GM19043 (cell line): ENCODE measurements at regions not wholly inside any gene's neighbourhood (a gene's known extent, or its start where the extent isn't known, plus 50 kb on each side); places are given as distances from the start of the nearest gene placed in this dataset.
"Not testable (repeated sequence)": the region's sequence is repeated elsewhere in the genome, so short reads cannot be mapped to it uniquely, and the experiment has no call there.

Source experiments
- ATAC-seq: cut with Tn5 transposase; IDR thresholded peaks from one replicate; pipeline ENCODE4 v1.9.1; 2021; ENCODE audit warnings: low read depth; ENCODE audit not compliant: unreplicated experiment

DNA sequence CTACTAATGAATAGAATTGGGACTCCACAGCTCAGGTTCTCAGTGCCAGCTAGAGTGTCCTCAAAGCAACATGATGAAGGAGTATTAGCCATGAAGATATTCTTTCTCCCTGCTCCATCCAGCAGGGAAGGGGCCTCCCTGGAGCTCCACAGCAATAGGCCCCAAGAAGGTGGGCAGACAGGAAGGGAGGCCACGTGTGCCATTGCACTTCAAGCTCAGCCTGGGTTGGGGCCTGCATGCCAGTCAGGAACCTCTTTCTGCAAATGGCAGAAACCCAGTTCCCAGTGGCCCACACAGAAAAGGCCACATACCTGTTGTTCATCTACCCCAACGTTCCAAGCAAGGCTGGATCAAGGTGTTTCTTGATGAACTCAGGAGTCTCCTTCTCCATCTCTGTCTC, 357.5 kb upstream of the SFSWAP start:
- no peak for ATAC-seq

DNA sequence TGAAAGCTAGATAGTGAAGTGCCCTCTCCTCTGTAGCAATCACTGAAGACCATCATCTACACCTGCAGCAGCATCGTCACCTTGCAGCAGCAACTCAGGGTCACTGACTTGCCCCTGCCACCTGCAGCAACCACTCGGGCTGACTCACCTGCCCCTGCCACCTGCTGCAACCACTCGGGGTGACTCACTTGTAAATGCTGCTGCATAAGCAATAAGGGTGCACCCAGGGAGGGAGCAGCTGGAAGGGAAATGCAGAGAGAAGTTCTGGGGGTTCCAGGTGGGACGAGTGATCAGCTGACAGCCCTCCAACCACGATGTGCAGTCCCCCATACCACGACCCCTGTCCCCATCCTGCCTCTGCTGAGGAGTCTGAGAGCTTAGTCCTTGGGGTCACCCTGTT, 357.1 kb upstream of the SFSWAP start:
- ATAC-seq, result no peak

DNA sequence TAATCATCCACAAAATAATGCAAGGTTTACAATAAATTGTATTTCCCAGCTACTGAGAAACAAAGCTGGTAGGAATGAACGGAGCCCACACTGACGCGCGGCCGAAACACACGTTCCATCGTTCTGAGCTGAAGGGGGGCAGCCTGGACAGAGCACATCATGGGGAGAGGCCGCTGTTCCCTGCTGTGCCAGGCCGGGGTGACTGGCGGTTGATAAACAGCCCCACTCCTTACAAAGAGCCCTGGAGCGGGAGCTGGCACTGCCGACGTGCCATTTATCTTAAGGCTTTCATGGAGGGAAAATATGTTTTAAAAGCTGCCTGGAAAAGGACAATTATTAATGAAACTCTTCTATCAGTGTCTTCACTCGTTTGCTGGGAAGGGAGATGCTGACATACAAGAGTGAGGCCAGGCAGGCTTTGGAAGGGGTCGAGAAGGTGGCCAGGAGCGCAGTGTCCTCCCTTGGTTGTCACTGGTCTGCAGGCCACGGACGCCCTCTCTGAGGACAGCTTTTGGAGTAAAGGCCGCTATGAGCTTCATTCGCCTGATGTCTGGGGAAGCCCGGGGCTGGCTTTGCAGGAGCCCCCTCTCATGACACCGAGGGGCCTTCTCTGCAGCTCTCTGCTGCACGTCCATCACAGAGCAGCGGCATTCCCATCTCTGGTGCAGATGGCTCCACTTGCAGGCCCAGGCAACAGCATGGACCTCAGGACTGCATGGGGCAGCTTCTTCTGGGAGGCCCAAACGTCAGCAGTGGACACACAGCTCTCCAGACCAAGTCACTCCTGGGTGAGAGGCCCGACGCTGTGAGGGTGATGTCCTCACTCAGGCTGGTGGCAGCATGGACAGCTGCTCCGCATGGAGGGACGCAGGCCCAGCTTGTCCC, 355.3 kb upstream of the SFSWAP start:
- ATAC-seq, result no peak

DNA sequence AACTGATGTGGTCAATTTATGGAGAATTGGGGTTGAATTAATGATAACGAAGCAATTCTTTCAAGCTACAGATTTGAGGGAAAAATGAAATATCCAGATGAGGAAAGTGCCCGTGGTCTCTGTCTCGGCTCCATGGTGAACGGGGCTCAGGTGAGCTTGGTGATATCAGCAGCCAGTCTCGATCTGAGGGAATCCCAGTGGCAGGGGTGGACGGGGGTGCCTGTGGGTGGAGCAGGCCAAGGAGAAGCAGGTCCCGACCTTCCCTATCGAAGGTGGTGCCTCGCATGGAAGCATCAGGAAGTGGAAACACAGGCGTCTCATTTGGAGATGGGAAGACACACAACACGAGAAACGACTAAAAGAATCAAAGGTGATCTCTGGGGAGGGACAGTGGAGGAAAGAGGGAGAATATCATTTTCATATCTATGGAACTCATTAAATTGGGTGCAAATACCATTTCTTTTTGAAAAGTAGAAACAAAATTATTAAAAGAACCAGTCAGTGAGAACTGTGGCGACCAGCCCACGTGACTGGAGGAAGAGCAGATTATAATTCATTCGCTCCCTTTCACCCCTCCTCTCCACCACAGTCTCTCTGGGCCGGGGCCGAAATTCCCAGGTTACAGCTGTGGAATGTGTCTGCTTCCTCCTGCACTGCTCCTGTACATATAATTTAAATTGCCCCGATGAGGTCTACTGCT, 354.3 kb upstream of the SFSWAP start:
- no peak for ATAC-seq

DNA sequence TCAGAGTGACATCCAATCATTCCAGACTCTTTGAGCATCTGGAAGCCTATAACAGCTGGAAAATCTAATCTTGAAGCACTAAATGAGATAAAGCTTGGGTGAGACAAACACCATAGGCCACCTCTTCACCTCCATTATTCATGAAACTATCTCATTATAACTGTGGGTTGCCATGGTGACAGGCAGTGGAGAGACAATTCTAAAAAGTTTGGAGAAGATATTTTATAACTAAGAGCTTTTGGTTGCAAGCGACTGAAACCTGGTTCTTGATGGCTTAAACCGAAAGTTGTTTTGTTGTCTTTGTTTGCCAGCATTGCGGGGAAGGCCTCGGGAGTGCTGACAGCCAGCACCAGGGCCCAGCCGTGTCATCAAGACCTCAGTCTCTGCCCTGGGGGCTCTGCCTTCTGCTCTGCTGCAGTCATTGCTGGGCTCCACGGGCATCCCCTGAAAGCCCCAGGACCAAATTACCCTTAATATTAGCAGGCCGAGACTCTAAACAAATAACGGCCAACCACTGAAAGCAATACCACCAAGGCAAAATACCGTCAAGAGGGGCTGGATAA, 353.6 kb upstream of the SFSWAP start:
- no peak for ATAC-seq

DNA sequence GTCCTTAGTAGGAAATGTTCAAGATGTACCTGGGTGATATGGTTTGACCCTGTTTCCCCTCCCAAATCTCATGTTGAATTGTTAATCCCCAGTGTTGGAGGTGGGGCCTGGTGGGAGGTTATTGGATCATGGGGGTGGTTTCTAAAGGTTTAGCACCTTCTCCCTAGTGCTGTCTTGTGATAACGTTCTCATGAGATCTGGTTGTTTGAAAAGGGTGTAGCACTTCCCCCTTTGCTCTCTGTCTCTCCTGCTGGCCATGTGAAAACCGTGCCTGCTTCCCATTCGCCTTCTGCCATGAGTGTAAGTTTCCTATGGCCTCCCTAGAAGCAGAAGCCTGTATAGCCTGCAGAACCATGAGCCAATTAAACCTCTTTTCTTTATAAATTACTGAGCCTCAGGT, 353.0 kb upstream of the SFSWAP start:
- ATAC-seq, result no peak

DNA sequence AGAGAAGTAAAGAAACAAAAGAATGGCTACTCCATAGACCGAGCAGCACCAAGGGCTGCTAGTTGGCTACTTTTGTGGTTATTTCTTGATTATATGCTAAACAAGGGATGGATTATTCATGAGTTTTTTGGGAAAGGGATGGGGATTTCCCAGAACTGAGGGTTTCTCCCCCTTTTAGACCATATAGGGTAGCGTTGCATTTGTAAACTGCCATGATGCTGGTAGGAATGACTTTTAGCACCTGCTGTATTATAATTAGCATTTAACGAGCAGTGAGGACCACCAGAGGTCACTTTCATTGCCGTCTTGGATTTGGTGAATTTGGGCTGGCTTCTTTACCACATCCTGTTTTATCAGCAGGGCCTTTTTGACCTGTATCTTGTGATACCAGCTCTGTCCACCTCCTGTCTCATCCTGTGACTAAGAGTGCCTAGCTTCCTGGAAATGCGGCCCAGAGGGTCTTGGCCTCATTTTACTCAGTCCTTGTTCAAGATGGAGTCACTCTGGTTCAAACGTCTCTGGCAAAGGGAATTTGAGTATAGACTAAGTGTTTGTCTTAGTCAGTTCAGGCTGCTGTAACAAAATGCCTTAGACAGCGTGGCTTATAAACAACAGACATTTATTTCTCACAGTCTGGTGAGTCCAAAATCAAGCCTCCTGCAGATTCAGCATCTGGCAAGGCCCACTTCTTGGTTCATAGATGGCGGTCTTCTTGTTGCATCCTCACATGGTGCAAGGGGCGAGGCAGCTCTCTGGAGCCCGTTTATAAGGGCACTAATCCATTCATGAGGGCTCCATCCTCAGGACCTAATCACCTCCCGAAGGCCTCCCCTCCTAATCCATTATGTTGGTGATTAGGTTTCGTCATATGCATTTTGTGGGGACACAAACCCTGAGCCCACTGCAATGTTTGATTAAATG, 348.3 kb upstream of the SFSWAP start:
- no peak for ATAC-seq

DNA sequence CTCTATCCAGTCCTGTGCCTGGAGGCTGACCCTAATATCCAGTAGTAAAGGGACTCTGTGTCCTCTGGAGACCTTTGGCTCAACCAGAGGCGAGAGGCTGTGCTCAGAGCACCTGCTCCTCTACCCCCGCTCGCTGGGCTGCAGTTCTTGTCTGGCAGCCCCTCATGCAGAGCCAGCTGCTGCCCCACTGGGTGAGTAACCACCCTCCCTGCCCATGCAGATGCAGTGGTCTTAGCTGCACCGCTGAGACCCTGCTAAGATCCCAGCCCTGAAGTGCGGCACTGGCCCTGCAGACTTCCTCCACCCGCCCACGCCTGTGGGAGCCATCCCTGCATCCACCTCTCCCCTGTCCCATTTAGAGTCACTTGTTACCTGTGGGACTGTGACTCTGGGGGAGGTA, 347.5 kb upstream of the SFSWAP start:
- no peak for ATAC-seq

DNA sequence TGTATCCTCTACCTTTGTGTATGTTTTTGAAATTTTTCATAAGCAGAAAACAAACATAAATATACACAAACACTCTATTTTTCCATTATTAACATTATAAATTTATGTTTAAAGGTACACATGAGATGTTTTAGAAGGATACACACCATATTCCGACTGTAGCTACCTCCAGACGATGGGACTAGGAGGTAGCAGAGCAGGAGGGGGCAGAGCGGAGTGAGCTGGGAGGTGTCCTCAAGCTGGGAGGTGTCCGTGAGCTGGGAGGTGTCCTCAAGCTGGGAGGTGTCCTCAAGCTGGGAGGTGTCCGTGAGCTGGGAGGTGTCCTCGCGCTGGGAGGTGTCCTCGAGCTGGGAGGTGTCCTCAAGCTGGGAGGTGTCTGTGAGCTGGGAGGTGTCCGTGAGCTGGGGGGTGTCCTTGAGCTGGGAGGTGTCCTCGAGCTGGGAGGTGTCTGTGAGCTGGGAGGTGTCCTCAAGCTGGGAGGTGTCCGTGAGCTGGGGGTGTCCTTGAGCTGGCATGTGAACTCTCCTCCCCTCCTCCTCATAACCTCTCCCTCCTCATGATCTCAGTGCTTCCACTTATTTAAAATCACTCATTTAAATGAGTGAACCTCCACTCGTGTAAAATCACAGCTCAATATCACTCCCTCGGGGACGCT, 346.9 kb upstream of the SFSWAP start:
- ATAC-seq, result no peak

DNA sequence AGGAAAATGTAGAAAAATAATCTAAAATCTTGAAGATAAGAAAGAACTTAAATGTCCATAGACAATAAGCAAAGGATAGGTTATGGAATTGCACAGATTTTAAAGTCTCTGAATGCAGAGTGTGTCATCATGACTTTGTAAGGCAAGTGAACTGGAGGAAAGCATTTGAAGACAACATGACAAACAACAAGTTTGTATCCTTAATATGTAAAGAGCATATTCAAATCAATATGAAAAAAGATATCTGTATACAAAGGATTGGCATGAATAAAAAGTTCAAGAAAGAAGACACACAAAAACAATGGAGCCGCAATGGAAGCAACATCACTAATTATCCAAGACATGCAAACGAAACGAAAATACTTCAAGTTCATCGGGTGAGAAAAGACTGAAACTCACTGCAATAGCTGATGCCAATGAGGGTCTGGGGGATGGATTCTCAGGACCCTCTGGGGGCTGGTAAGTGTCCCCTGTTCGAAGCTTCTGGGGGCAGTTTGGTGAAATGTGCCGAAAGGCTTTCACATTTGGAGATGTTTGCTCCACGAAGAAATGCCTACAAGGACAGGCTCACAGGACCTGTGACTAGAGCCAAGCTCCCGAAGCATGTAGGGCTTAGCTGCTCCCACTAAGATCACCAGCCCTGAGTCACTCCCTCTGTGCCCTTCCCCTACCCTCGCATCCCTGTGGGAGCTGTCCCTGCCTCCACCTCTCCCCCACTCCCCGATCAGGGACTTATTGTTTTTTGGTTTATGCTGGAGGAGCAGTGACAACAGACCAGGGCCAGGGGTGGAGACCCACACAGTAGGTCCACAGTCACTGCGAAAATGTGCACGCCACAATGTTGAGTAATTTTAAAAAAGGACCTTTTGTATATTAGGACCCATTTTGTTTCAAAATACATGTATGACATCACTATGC, 345.7 kb upstream of the SFSWAP start:
- no peak for ATAC-seq

DNA sequence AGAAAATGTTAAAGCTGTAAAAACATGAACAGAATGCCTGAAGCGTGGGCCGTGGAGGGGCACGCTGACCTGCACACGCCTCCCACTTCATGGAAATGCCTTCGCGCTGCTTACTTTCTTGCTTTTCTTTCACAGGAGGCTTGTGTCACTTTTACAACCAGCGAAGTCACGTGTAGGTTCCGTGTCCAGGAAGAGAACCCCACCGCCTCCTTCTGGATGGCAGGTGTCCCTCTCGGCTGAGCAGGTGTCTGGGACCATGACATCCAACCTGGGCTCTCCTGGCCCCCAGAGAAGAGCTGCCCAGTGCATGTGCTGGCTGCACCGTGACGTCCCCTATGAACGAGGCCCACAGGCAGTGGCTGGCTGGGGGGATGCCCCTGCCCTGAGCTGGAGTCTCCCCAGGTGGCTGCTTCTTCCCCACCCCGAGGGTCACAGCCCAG, 345.0 kb upstream of the SFSWAP start:
- no peak for ATAC-seq

DNA sequence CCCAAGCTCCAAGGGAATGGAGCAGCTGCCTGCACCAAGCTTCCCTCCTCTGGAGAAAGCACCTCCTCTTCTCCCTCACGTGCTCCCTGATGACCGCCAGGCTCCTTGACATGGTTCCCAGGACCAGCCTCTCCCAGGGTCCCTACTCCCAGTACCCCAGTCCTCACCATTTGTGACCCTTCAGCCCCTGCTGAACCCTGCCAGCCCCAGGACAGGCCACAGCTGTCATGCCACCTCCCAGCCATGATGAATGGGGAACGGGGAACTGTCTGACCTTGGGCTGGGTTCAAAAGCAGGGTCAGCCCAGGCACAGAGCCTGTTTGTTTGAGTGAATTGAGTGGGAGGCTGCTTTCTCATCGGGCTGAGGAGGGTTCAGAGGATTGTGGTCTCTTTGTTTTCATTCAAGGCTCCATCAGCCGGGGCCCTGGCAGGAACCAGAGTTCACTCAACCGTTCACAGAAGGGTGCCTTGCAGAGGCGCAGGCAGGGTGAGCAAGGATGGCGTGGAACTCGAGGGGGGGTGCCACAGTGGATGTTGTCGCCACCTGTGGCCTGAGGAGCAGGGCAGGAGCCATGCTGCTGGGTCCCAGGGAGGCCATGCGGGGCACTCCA, 344.5 kb upstream of the SFSWAP start:
- no peak for ATAC-seq

DNA sequence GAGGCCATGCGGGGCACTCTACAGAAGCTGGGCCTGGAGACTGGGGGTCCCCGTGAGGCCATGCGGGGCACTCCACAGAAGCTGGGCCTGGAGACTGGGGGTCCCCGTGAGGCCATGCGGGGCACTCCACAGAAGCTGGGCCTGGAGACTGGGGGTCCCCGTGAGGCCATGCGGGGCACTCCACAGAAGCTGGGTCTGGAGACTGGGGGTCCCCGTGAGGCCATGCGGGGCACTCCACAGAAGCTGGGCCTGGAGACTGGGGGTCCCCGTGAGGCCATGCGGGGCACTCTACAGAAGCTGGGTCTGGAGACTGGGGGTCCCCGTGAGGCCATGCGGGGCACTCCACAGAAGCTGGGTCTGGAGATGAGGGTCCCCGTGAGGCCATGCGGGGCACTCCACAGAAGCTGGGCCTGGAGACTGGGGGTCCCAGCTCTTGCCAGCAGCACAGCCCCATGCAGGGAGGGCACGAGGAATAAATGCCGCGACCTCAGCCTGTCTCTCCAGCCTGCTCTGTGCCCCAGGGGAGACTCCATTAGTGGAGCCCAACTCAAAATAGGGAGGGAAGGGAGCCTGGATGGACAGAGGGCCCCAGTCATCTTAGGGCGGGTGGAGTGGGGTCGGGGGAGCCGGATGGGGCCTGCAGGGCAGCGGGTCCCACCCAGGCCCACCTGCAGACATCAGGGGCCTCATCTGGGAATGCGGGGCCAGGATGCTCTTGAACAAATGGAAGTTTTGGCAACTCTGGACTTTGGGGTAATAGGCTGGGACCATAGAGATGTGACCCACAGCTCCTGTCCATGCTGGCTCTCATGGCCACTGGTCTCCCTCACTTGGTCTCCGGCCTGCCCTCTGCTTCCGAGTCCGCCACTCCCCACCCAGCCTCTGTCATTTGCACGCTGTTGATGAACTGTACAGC, 343.6 kb upstream of the SFSWAP start:
- ATAC-seq, result not testable (repeated sequence)

DNA sequence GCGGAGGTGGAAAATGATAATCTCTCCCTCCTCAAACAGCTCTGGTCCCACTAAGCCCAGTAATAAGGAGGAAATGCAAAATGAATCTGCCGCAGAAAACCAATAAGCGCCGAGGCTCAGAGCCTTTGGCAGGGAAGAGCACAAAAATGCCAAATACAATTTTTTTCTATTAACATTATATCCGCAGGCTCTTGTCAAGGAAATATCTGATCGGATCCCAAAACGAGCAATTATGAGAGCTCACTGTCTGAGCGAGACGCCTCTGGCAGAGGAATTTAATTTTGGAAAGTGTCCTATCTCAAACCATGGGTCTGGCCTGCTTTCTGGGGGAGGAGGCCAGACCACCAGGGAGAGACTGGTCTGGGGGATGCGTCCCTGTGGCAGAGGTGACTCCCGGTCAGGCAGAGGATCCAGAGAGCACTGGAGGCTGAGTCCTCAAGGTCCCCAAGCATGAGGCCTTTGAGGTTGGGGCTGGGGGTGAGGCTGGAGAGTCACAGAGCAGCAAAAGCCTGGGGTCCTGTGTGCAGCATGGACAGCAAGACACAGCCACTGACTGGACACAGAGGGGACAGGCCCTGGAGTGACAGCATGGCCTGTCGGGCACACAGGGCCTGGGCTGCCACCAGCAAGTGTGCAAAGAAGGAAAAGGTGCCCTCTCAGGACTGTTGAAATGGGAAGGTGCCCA, 342.8 kb upstream of the SFSWAP start:
- ATAC-seq, result no peak

DNA sequence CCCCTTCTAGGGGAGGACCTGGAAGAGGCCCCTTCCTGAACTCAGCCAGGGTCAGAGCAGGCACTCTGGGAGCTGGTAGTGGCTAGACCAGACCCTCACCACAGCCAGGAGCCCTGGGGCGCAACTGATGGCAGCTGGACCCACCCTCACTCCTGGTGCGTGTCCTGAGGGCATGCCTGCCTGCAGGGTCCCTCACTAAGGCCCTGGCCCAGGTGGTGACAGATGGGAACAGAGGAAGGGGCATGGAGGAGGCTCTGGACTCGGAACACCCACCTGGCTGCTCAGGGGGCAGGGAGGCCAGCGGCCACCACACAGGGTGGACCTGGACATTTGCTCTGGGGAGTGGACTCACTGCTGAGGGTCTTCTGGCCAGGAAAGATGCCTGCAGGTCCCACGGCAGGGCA, 342.2 kb upstream of the SFSWAP start:
- no peak for ATAC-seq

DNA sequence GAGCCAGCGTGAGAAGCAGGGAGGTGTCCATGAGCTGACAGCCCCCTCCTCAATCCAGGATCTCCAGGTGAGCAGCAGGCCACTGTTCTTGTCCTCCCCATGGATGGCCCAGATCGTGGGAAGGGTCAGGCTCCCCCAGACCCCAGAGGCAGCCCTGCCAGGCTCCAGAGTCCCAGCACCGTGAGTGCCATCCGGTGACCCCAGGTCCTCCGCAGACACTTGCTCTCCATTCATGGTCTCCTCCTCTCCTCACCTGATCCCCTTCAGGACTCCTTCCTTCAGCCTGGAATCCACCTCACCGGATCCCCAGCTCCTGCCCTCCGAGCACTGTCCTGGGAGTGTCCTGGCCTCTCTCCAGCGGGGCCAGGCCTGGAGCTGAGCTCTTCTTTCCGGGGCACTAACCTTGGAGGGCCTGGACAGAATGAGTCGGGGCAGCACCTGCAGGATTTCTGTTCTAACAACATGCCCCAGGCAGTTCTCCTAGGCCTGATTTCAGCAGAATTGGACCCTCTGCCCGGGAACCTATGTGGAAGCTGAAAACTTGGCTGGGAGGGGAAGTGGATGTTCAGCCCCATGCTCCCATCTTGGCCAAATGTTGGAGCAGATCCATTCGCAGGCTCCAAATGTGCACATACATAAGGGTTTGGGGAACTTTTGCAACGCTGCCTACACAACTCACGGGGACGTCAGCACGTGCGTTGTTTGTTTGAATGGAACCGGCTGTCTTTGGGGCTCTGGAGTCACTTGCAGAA, 341.6 kb upstream of the SFSWAP start:
- no peak for ATAC-seq
